ENCODE measurements at regions not wholly inside any gene's neighbourhood (a gene's known extent, or its start where the extent isn't known, plus 50 kb on each side); places are given as distances from the start of the nearest gene placed in this dataset.

- H3K4me3 Mint-ChIP-seq (ENCODE audit: low read depth) = no peak overlapping the region
- intact Hi-C loops (cut with micrococcal nuclease) = no loop called here
- no peaks in the 10 kb centered on the region for H3K9me3 Mint-ChIP-seq
- no peaks in the 10 kb centered on the region for H3K36me3 Mint-ChIP-seq (ENCODE audit: low read depth)
- H3K27me3 Mint-ChIP-seq (ENCODE audit: low read depth) = no peaks in the 10 kb centered on the region
- no peak for DNase-seq (ENCODE audit: low spot score)
- peaks cover 2% of the 10 kb centered on the region for H3K4me1 Mint-ChIP-seq (ENCODE audit: low read depth)
- no peak overlapping the region for H3K27ac Mint-ChIP-seq
Observed at GRCh38 chr11:8740129-8740528, 57.5 kb downstream of the RPL27A start.

- no peaks in the 10 kb centered on the region for H3K9me3 Mint-ChIP-seq
- intact Hi-C loops (cut with micrococcal nuclease) = no loop called here
- DNase-seq (ENCODE audit: low spot score) = no peak
- no peak overlapping the region for H3K27ac Mint-ChIP-seq
- no peaks in the 10 kb centered on the region for H3K36me3 Mint-ChIP-seq (ENCODE audit: low read depth)
- peaks cover 3% of the 10 kb centered on the region for H3K27me3 Mint-ChIP-seq (ENCODE audit: low read depth)
- H3K4me3 Mint-ChIP-seq (ENCODE audit: low read depth) = no peak overlapping the region
- H3K4me1 Mint-ChIP-seq (ENCODE audit: low read depth) = peaks cover 2% of the 10 kb centered on the region
Observed at GRCh38 chr11:8744423-8744822, 61.8 kb downstream of the RPL27A start.

- Mint-ChIP-seq H3K4me1 (ENCODE audit: low read depth) (peaks cover 2% of the 10 kb centered on the region), H3K4me3 (ENCODE audit: low read depth) (no peak overlapping the region), H3K27ac (no peak overlapping the region), H3K9me3 (no peaks in the 10 kb centered on the region), H3K27me3 (ENCODE audit: low read depth) (peaks cover 3% of the 10 kb centered on the region), H3K36me3 (ENCODE audit: low read depth) (no peaks in the 10 kb centered on the region)
- DNase-seq (ENCODE audit: low spot score) = no peak
- intact Hi-C loops (cut with micrococcal nuclease) = no loop called here
Observed at GRCh38 chr11:8745431-8746253, 63.0 kb downstream of the RPL27A start.

- Mint-ChIP-seq H3K4me1 (ENCODE audit: low read depth) (peaks cover 2% of the 10 kb centered on the region), H3K9me3 (no peaks in the 10 kb centered on the region), H3K27me3 (ENCODE audit: low read depth) (peaks cover 3% of the 10 kb centered on the region), H3K4me3 (ENCODE audit: low read depth) (no peak overlapping the region), H3K27ac (no peak overlapping the region), H3K36me3 (ENCODE audit: low read depth) (no peaks in the 10 kb centered on the region)
- intact Hi-C loops (cut with micrococcal nuclease) = no loop called here
- DNase-seq (ENCODE audit: low spot score) = no peak
Observed at GRCh38 chr11:8746331-8746974, 63.9 kb downstream of the RPL27A start.

DNA sequence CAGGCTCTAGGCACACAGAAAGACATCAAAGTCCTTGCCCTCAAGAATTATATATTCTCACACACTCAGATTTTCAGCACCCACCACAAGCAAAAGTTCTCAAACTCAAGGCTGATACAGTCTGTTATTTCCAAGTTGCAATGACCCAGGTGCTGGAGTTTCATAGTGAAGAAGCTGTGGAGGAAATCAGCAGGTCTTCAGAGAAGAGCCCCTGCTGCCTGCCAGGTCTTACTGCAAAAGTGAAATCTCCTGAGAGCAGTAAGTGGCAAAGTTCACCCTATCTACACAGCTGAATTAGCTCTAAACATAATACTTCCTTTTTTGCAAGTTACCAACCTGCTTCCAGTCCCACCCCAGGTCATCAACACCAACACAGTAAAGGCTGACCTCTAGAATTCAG is 64.6 kb downstream of the RPL27A start:
- Mint-ChIP-seq H3K4me1 (ENCODE audit: low read depth) (peaks cover 2% of the 10 kb centered on the region), H3K27me3 (ENCODE audit: low read depth) (peaks cover 3% of the 10 kb centered on the region), H3K9me3 (no peaks in the 10 kb centered on the region)

DNA sequence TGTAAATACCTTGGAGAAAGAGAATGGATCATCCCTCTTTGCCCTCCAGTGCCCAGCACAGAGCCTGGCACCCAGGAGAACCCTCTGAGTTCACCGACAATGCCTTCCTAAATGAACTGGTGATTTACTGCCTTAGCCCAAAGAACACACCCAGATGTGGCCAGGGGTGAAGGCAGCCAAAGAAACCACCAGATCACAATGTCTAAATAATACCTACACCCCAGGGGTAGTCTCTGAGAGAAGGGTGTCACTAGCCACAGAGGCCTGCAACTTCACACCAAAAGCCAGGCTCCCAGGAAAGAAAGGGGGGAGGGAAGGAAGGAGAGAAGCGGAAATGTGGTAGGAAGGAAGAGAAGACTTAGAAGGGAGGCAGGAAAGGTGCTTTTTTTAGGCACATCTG is 65.7 kb downstream of the RPL27A start:
- H3K27ac Mint-ChIP-seq = no peak overlapping the region
- H3K9me3 Mint-ChIP-seq = no peaks in the 10 kb centered on the region
- DNase-seq (ENCODE audit: low spot score) = no peak
- H3K36me3 Mint-ChIP-seq (ENCODE audit: low read depth) = no peaks in the 10 kb centered on the region
- peaks cover 3% of the 10 kb centered on the region for H3K27me3 Mint-ChIP-seq (ENCODE audit: low read depth)
- H3K4me1 Mint-ChIP-seq (ENCODE audit: low read depth) = peaks cover 2% of the 10 kb centered on the region
- no peak overlapping the region for H3K4me3 Mint-ChIP-seq (ENCODE audit: low read depth)
- intact Hi-C loops (cut with micrococcal nuclease) = no loop called here

More for the DNA sequence above, 64.6 kb downstream of the RPL27A start:
- intact Hi-C loops (cut with micrococcal nuclease) = no loop called here
- Mint-ChIP-seq H3K36me3 (ENCODE audit: low read depth) (no peaks in the 10 kb centered on the region), H3K4me3 (ENCODE audit: low read depth) (no peak overlapping the region), H3K27ac (no peak overlapping the region)
- no peak for DNase-seq (ENCODE audit: low spot score)

GRCh38 chr11:8749202-8749601 is 66.6 kb downstream of the RPL27A start:
- peaks cover 6% of the 10 kb centered on the region for H3K27me3 Mint-ChIP-seq (ENCODE audit: low read depth)
- H3K27ac Mint-ChIP-seq = no peak overlapping the region
- DNase-seq (ENCODE audit: low spot score) = no peak
- H3K4me1 Mint-ChIP-seq (ENCODE audit: low read depth) = peaks cover 2% of the 10 kb centered on the region
- no peaks in the 10 kb centered on the region for H3K9me3 Mint-ChIP-seq
- no peak overlapping the region for H3K4me3 Mint-ChIP-seq (ENCODE audit: low read depth)
- intact Hi-C loops (cut with micrococcal nuclease) = no loop called here
- H3K36me3 Mint-ChIP-seq (ENCODE audit: low read depth) = no peaks in the 10 kb centered on the region

- intact Hi-C loops (cut with micrococcal nuclease) = no loop called here
- Mint-ChIP-seq H3K9me3 (no peaks in the 10 kb centered on the region), H3K4me3 (ENCODE audit: low read depth) (no peak overlapping the region)
Observed at GRCh38 chr11:8754241-8754640, 71.6 kb downstream of the RPL27A start.

DNA sequence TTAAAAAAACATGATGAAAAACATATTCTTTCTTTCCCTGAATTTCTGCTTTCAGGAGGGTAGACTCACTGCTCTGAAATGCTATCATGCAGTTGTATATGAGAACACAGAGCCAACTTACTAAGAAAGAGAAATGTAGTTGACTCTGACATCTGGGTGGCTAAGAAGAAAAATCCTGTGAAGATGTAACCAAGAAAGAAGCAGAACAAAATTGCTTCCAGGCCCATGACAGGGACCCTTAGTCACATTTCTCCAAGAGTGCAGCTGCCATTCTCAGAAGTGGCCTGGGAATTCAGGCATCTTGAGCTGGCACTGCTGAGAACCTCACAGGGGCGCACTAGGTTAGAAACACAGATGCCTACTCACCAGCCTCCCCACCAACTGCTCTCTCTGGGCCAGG is 73.6 kb downstream of the RPL27A start:
- DNase-seq (ENCODE audit: low spot score) = no peak
- intact Hi-C loops (cut with micrococcal nuclease) = no loop called here
- Mint-ChIP-seq H3K27me3 (ENCODE audit: low read depth) (peaks cover 7% of the 10 kb centered on the region), H3K4me3 (ENCODE audit: low read depth) (no peak overlapping the region), H3K9me3 (no peaks in the 10 kb centered on the region), H3K27ac (no peak overlapping the region), H3K36me3 (ENCODE audit: low read depth) (no peaks in the 10 kb centered on the region), H3K4me1 (ENCODE audit: low read depth) (no peaks in the 10 kb centered on the region)

More at GRCh38 chr11:8754241-8754640, 71.6 kb downstream of the RPL27A start:
- no peak overlapping the region for H3K27ac Mint-ChIP-seq
- no peaks in the 10 kb centered on the region for H3K36me3 Mint-ChIP-seq (ENCODE audit: low read depth)
- no peak for DNase-seq (ENCODE audit: low spot score)
- H3K4me1 Mint-ChIP-seq (ENCODE audit: low read depth) = no peaks in the 10 kb centered on the region
- H3K27me3 Mint-ChIP-seq (ENCODE audit: low read depth) = peaks cover 7% of the 10 kb centered on the region

- no peaks in the 10 kb centered on the region for H3K9me3 Mint-ChIP-seq
- H3K36me3 Mint-ChIP-seq (ENCODE audit: low read depth) = no peaks in the 10 kb centered on the region
- intact Hi-C loops (cut with micrococcal nuclease) = no loop called here
- no peaks in the 10 kb centered on the region for H3K4me1 Mint-ChIP-seq (ENCODE audit: low read depth)
- no peak overlapping the region for H3K27ac Mint-ChIP-seq
- no peak overlapping the region for H3K4me3 Mint-ChIP-seq (ENCODE audit: low read depth)
- peaks cover 7% of the 10 kb centered on the region for H3K27me3 Mint-ChIP-seq (ENCODE audit: low read depth)
- DNase-seq (ENCODE audit: low spot score) = no peak
Observed at GRCh38 chr11:8757047-8757446, 74.5 kb downstream of the RPL27A start.

DNA sequence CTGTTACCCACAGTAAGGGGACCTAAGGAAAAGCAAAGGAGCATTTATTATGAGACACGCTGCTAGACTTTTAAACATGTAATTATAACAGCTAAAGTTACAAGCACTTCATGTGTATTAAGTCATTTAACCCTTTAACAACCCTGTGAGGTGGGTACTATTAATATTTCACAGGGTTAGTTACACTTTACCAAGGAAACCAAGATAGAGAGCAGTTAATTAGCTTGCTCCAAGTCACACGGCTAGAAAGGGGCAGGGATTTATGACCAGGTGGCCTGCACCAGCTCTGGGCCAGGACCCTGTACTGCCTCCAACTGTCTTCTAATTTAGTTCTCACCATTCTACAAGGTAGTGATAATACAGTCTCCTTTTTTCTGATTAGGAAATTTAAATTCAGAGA is 74.9 kb downstream of the RPL27A start:
- Mint-ChIP-seq H3K27me3 (ENCODE audit: low read depth) (peaks cover 7% of the 10 kb centered on the region), H3K27ac (no peak overlapping the region), H3K9me3 (no peaks in the 10 kb centered on the region), H3K4me1 (ENCODE audit: low read depth) (no peaks in the 10 kb centered on the region), H3K4me3 (ENCODE audit: low read depth) (no peak overlapping the region), H3K36me3 (ENCODE audit: low read depth) (no peaks in the 10 kb centered on the region)
- no peak for DNase-seq (ENCODE audit: low spot score)
- intact Hi-C loops (cut with micrococcal nuclease) = no loop called here

DNA sequence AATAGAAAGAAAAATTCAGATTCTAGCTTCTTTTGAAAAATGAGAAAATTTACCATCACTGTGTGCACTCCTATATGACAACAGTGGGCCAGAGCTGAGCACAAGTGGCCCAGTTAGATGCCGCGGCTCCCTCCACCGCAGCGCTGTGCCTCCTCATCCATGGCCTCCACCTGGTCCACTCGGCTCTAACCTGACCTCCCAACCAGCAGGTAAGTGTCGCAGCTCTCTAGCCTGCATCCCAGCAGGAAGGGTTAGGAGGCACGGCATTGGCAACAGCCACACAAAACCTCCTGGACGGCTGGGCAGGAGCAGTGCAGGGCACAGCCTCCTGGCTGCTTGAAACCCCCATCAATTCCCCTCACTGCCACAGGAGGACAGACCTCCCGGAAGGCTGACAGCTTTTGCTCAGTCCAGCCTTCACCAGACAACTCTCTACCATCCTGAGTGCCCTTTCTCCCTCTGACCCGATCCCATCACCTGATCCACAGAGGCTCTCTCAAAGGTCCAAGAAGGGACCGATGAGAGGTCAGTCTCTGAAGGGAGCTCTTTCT is 76.1 kb downstream of the RPL27A start:
- Mint-ChIP-seq H3K27me3 (ENCODE audit: low read depth) (peaks cover 9% of the 10 kb centered on the region), H3K36me3 (ENCODE audit: low read depth) (no peaks in the 10 kb centered on the region), H3K9me3 (no peaks in the 10 kb centered on the region), H3K4me3 (ENCODE audit: low read depth) (no peak overlapping the region), H3K27ac (no peak overlapping the region), H3K4me1 (ENCODE audit: low read depth) (no peaks in the 10 kb centered on the region)
- no peak for DNase-seq (ENCODE audit: low spot score)
- intact Hi-C loops (cut with micrococcal nuclease) = no loop called here

DNA sequence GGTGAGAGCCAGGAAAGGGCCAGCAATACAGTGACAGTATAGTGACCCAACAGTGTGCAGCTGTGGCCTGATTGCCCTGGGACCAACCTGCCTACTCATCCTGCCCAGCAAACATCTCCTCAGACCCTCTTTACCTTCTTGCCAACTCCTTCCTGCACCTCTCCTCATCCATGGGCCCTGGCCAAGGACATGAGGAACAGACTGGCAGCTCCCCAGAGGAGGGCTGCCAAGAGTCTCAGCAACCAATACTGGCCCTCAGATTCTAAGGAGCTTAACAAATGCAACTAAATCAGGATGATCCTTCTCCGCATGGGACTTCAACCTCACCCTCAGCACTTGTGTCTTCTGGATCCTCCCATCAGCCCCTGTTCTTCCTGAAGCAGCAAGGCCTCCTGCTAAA is 77.0 kb downstream of the RPL27A start:
- H3K27me3 Mint-ChIP-seq (ENCODE audit: low read depth) = peaks cover 10% of the 10 kb centered on the region
- no peak overlapping the region for H3K4me3 Mint-ChIP-seq (ENCODE audit: low read depth)
- no peaks in the 10 kb centered on the region for H3K9me3 Mint-ChIP-seq
- intact Hi-C loops (cut with micrococcal nuclease) = no loop called here
- DNase-seq (ENCODE audit: low spot score) = no peak
- no peaks in the 10 kb centered on the region for H3K36me3 Mint-ChIP-seq (ENCODE audit: low read depth)
- H3K4me1 Mint-ChIP-seq (ENCODE audit: low read depth) = no peaks in the 10 kb centered on the region
- H3K27ac Mint-ChIP-seq = no peak overlapping the region

Measured in activated T-helper 2 cell treated with anti-CD3 and anti-CD28 coated beads, Interferon-gamma antibody, Interleukin-2, Interleukin-4, amounts not matched to agents 10 μg/mL and 5 μg/mL and 100 μg/mL, durations not matched to agents 14 hours and 24 hours and 36 hours (primary cell).